Endometrium (tissue), 2 donors: ENCODE measurements at regions not wholly inside any gene's neighbourhood (a gene's known extent, or its start where the extent isn't known, plus 50 kb on each side); places are given as distances from the start of the nearest gene placed in this dataset.
"Not testable (repeated sequence)": the region's sequence is repeated elsewhere in the genome, so short reads cannot be mapped to it uniquely, and the experiment has no call there.

ENCODE experiments used
- FAIRE-seq: peaks from 2 replicates; lab custom pipeline; 2012; peaks lifted over from hg19 to GRCh38; lab: Jason Lieb, UNC
- donor health status: control.
- donor health status: control.

GRCh38 chr12:24361877-24362580 lies 412.6 kb upstream of the SOX5 start:
- no peak for FAIRE-seq

- no peak for FAIRE-seq
These were observed 411.4 kb upstream of the SOX5 start for GRCh38 chr12:24360907-24361306.

GRCh38 chr12:24360461-24360860 lies 411.0 kb upstream of the SOX5 start:
- FAIRE-seq, result no peak

GRCh38 chr12:24360057-24360456 lies 410.6 kb upstream of the SOX5 start:
- FAIRE-seq, result peak; percentile 76

- no peak for FAIRE-seq
These were observed 409.9 kb upstream of the SOX5 start for GRCh38 chr12:24359418-24359817.

- FAIRE-seq, result no peak
These were observed 406.9 kb upstream of the SOX5 start for GRCh38 chr12:24356240-24356804.

GRCh38 chr12:24352363-24352762 lies 402.9 kb upstream of the SOX5 start:
- FAIRE-seq, result no peak

GRCh38 chr12:24349051-24349799 lies 399.8 kb upstream of the SOX5 start:
- FAIRE-seq, result no peak

- FAIRE-seq, result not testable (repeated sequence)
These were observed 398.7 kb upstream of the SOX5 start for GRCh38 chr12:24348180-24348579.

- FAIRE-seq, result no peak
These were observed 378.8 kb upstream of the SOX5 start for GRCh38 chr12:24328261-24328660.

GRCh38 chr12:24325331-24325730 lies 375.9 kb upstream of the SOX5 start:
- FAIRE-seq, result no peak

GRCh38 chr12:24307716-24308335 lies 358.4 kb upstream of the SOX5 start:
- FAIRE-seq, result no peak

- no peak for FAIRE-seq
These were observed 357.7 kb upstream of the SOX5 start for GRCh38 chr12:24307153-24307552.

- FAIRE-seq, result no peak
These were observed 356.5 kb upstream of the SOX5 start for GRCh38 chr12:24306001-24306400.

- FAIRE-seq, result no peak
These were observed 354.8 kb upstream of the SOX5 start for GRCh38 chr12:24304285-24304684.

GRCh38 chr12:24302708-24303107 lies 353.2 kb upstream of the SOX5 start:
- no peak for FAIRE-seq

- no peak for FAIRE-seq
These were observed 348.0 kb upstream of the SOX5 start for GRCh38 chr12:24297516-24297915.

GRCh38 chr12:24293549-24293948 lies 344.1 kb upstream of the SOX5 start:
- FAIRE-seq, result no peak

GRCh38 chr12:24287963-24288362 lies 338.5 kb upstream of the SOX5 start:
- FAIRE-seq, result no peak

GRCh38 chr12:24285448-24285847 lies 336.0 kb upstream of the SOX5 start:
- FAIRE-seq, result no peak

- no peak for FAIRE-seq
These were observed 331.9 kb upstream of the SOX5 start for GRCh38 chr12:24281341-24281740.

- FAIRE-seq, result no peak
These were observed 330.8 kb upstream of the SOX5 start for GRCh38 chr12:24280056-24280842.
